HG03139 (cell line): ENCODE measurements at regions not wholly inside any gene's neighbourhood (a gene's known extent, or its start where the extent isn't known, plus 50 kb on each side); places are given as distances from the start of the nearest gene placed in this dataset.

Experiments
- ATAC-seq: cut with Tn5 transposase; IDR thresholded peaks from one replicate; pipeline ENCODE4 v1.9.1; 2021; ENCODE audit not compliant: unreplicated experiment

DNA sequence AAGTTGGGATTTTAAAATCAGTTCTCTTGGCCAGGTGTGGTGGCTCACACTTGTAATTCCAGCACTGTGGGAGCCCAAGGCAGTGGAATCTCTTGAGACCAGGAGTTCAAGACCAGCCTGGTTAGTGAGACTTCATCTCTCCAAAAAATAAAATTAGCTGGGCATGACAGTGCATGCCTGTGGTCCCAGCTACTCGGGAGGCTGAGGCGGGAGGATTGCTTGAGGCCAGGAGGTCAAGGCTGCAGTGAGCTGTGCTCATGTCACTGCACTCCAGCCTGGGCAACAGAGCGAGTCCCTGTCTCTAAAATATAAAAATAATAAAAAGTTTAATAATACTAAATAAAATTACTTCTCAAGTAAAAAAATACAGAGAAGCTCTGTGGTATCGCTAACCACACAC, 77.5 kb downstream of the FOXA2 start:
- no peak for ATAC-seq

DNA sequence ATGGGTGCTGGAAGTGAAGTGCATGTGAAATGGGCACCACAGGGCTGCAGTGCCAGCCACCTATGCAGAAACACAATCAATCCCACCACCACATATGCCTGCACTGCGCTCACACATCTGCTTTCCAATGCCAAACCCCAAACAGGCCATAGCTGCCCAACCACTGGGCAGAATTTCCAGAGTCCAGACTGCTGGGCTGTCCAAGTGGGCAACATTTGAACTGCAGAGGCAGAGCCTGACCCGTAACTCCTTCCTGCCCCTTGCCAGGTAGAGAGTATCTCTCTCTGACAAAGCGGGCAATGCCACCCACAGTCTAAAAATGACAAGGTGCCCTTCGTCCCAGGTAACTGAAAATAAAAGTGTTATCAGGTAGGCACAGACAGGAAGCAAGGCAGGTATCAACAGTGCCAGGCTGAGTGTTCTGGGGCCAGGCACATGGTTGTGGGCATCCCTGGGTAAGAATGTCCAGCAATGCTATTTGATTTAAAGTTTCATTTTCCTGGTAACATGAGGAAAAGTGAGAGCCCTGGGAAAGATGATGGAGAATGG, 79.5 kb downstream of the FOXA2 start:
- ATAC-seq = no peak

DNA sequence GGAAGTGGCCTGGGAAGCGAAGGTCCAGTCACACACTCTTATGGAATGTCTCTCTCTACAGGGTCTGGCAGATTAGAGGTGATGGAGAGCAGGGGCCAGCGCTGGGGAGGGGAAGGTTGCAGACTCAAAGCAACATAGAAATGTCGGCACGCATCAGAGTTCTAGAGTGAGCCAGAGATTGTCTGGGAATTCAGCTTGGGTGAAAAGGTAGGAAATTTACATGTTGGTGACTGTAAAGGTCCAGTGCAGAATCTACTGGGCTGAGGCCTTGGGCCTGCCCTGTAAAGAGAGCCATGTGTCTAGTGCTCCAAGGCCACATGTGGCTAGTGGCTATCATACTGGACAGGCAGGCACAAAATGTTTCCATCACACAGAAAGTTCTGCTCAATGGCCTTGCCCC, 80.8 kb downstream of the FOXA2 start:
- no peak for ATAC-seq

DNA sequence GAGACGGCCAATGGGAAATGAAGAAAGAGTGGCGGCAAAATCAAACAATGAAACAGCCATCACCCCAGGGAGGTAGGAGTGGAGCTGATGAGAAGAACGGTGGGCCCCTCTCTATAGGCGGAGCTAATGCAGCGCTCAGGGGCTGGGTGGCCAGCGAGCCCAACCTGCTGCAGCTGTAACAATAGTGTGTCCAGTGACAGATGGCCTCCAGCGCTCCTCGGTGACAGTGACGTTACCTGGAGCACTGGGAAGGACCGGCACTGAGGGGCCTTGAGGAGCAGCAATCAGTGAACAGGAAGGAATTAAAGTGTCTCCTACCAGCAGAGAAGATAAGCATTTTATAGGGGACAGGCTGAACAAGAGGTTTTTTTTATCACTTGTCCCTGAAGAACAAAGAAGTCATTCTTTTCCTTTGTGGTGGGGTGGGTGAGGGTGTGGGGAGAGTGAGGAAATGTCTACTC, 81.6 kb downstream of the FOXA2 start:
- ATAC-seq = no peak

- no peak for ATAC-seq
Observed at GRCh38 chr20:22501566-22502344, 82.6 kb downstream of the FOXA2 start.

- ATAC-seq = no peak
Observed at GRCh38 chr20:22501034-22501433, 83.3 kb downstream of the FOXA2 start.

DNA sequence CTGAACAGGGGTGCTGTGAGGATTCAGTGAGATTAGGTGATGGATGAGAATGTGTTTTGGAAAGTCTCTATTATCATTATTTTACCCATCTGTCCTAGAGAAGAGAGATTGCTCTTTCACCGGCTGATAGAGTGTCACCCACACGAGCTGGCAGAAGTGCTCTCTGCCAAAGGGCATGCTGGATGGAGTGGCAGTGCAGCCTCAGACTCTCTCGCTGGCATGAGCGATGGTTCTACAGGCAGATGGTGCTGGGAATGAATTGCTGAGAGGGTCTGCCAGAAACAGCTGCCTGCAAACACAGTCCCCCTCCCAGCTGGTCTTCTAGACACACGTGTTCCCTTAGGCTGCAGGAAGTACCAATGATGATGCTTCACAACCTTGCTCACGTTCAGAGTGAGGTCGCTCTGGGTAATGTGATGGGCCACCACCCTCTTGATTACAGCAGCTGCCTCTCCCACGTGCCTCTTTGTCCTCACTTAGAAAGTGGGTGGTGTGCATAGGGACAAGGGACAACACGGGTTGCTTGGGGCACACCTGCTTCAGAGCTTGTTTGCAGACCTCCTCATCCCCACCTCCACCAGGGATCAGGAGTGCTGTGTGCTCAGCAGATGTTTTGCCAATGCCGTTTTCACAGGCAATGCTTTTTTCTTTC, 84.7 kb downstream of the FOXA2 start:
- no peak for ATAC-seq

DNA sequence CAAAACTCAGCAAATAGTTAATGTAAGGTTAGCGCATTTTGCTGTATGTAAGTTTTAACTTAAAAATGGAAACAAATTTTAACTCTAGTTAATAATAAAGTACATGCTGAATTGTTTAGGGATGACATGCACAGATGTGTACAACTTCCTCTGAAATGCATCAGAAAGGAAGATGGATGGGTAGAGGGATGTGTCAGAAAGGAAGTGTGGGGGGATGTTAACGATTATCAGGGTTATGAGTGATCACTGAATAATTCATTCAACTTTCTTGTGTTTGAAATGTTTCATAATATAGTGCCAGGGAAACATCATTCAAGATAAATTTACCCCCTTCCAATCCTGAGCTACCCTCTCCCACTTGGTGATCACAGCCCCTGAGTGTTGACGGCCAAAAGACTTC, 87.6 kb downstream of the FOXA2 start:
- no peak for ATAC-seq

DNA sequence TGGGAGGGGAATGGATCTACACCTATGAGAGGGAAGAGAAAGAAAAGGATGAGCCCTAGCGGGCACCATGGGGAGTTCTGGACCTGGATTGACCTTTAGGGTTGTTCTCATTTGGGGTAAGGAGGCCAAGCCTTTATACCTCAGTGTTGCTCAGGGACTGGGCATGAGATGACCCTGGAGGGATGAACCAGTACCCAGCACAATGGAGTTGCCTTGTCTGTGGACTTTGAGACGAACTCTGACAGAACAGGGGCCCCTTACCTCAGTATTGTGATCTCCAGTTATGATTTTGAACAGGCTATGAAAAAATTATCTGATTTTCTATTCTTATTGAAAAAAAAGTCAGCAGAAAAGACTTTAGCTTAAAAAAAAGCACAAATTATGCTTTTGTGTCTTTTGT, 88.6 kb downstream of the FOXA2 start:
- no peak for ATAC-seq

DNA sequence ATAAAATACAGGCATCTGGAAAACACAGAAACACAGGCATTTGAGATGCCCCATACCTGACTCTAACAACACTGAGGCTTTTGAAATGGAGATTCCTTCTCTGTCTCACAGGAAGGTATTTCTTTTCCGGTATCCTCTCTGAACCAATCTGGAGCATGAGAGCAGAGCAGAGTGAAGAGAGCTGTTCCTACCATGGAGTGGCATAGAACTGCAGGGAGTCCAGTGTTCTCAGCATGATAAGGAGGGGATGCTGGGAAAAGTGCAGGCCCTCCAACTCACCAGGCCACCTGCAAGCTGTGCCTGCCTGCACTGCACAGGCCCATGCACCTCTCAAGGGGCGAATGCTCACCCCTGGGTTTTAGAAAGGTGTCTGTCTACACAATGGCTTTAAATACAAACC, 89.2 kb downstream of the FOXA2 start:
- ATAC-seq = no peak

- ATAC-seq = no peak
Observed at GRCh38 chr20:22492497-22492896, 91.9 kb downstream of the FOXA2 start.

- no peak for ATAC-seq
Observed at GRCh38 chr20:22491194-22491505, 93.2 kb downstream of the FOXA2 start.

DNA sequence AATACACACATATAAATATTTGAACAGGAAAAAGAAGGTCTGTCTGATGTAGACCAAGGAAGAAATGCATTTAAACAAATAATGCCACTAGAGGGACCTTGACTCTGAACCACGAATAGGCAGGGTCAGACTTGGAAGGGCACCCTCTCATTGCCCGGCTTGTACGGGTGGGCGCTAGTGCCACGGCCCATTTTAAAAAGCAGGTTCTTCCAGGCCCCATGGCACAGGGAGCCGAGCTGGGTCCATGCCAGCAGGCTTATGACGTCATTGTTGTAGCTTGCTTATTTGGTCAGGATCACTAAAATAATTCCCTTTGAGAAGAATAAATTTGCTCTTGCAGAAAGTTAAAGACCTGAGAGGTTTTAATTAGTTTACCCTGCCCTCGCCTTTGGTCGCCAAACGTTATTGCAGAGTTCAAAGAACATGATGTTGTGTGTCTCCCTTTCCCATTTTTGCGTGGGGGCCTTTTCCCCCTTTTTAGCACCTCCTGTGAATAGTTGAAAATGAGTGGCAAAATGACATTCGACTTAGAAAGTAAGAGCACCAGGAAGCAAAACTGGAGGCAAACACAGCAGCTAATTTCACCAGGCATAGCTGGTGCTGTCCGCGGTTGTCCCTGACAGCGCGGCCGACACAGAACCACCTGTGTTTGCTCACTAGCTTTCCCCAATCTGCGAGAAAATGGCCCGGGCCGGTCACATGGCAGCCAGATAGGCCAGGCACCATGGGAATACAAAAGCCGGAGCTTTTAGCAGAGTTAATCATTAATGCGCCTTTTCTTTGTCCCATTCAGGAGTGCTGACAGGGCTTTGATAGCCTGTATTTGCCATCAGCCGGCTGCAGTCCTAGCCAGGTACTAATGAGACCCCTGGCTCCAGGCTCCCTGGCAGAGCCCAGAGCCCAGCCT, 93.8 kb downstream of the FOXA2 start:
- ATAC-seq = no peak

GRCh38 chr20:22489626-22490286, 94.6 kb downstream of the FOXA2 start:
- no peak for ATAC-seq

DNA sequence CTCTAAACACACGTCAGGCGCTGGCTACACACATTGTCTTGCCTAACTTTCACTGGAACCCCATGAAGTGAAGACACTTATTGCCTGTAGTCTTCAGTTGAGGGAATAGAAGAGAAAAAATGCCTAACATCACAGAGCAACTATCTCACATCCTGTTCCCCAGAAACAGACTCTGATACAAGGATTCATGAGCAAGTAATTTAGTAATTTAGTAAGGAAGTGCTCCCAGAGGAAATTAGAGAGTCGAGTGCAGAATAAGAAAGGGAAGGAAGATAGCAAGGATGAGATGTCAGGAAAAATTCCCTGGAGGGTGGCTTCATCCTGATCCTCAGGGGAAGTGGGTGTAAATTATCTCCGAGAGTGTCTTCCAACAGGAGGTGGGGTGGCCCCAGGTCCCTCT, 104.0 kb downstream of the FOXA2 start:
- ATAC-seq = no peak

GRCh38 chr20:22475662-22476061, 108.7 kb downstream of the FOXA2 start:
- no peak for ATAC-seq

DNA sequence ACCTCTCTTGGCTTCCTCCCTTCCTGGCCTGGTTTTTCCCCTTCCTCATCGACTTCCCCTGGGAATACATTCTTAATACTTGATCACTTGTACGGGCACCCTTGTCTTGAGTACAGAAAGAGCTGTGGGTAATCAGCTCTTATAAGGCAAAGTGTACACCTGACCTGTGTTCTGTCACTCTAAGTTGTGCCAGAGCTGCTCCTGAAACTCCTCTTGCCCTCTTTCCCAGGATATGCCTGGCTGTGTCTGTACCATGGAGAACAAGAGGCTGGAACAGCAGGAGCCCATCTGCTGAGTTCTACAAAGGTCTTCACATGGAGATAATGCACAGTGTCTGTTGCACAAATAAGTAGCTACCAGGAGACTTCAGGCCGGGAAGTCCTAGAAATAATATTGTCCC, 110.1 kb downstream of the FOXA2 start:
- no peak for ATAC-seq

- no peak for ATAC-seq
Observed at GRCh38 chr20:22473293-22473692, 111.1 kb downstream of the FOXA2 start.

- no peak for ATAC-seq
Observed at GRCh38 chr20:22472447-22473100, 111.8 kb downstream of the FOXA2 start.

GRCh38 chr20:22471156-22471836, 113.1 kb downstream of the FOXA2 start:
- no peak for ATAC-seq
